HG03457 (cell line): ENCODE measurements at regions not wholly inside any gene's neighbourhood (a gene's known extent, or its start where the extent isn't known, plus 50 kb on each side); places are given as distances from the start of the nearest gene placed in this dataset.

ENCODE experiments used
- ATAC-seq: cut with Tn5 transposase; IDR thresholded peaks from one replicate; pipeline ENCODE4 v1.9.1; 2021; ENCODE audit warnings: moderate number of reproducible peaks; ENCODE audit not compliant: unreplicated experiment

- ATAC-seq: no peak
These were observed 534.5 kb downstream of the TNS3 start for GRCh38 chr7:47047384-47047783.

DNA sequence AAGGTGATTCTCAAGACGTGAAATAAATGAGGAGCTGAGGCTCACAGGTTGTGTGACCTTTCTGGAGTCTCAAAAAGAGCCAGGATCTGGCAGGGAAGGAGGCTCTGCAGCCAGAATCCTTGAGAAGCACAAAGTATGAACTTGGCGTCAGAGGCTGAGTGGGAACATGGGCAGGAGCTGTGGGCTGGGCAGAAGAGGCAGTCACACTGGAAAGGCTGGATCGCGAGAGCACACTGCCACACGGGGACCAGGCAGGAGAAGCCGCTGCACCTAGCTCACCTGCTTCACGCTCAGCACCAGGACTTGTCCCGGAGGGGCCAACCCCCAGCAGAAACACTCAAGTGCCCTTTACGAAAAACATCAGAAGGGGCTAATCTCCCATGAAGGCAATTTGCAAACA lies 535.0 kb downstream of the TNS3 start:
- ATAC-seq: no peak

- ATAC-seq: no peak
These were observed 536.5 kb downstream of the TNS3 start for GRCh38 chr7:47045207-47046051.

GRCh38 chr7:47044625-47045024 lies 537.3 kb downstream of the TNS3 start:
- no peak for ATAC-seq

- no peak for ATAC-seq
These were observed 538.6 kb downstream of the TNS3 start for GRCh38 chr7:47043304-47043703.

DNA sequence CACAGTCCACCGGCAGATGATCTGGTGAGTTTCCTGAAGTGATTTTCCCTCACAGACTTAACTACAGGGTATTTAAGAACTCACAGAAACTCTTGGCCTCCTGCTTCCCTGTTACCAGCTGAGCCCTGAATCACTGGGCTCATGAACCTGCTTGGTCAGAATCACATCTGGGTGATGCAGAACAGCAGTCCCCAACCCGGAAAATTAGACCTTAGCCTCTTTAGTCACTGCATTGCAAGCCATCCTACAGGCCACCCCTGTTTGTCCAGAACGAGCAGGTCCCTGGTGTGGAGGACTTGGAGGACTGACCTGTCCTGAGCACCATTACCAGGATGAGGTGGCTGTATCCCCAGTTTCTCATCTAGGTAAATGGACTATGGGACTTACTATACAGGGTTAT lies 539.2 kb downstream of the TNS3 start:
- no peak for ATAC-seq

- no peak for ATAC-seq
These were observed 541.0 kb downstream of the TNS3 start for GRCh38 chr7:47040795-47041347.

GRCh38 chr7:47039904-47040303 lies 542.0 kb downstream of the TNS3 start:
- no peak for ATAC-seq

DNA sequence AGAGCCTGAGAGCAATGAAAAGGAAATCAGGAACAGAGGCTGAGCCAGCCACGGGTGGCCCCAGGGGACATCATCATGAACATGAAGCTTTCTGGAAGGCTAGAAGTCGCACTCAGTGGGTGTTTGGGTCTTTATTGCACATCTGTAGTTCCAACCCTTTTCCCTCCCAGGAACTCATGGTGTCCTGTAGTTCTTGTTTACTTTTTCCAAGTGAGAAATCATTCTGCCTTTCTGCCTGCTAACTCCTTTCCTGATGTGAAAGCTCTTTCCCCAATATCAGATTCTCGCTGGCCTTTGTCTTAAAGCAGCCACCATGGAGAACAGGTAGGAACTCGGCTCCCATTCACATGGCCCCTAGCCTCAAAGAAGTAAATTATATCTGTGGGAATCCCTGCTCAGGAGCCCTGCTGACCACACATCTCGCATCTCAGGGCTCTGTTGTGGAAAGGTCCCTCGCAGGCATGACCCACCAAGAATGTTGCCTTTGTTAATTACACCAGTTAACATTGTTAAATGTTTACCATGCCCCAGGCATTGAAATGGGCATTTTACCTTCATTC lies 542.7 kb downstream of the TNS3 start:
- no peak for ATAC-seq

DNA sequence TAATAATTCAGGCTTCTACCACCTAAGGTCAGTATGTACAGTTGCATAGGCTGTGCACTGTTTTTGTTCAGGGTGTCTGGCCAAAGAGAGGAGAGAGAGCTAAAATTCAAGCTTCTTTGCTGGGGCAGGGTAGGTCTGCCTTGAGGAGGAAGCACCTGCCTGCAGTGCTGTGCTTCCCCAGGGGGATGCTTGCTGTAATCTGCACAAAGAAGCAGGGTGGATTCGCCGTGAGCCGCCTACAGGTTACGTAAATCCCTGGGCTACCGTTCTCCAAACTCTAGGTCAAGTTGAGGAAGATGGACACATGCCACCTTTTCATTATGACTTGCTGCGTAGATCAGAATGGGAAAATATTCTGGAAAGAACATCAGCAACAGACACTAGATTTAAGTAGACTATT lies 543.3 kb downstream of the TNS3 start:
- ATAC-seq: no peak

- ATAC-seq: no peak
These were observed 544.3 kb downstream of the TNS3 start for GRCh38 chr7:47037607-47038006.

GRCh38 chr7:47036909-47037308 lies 545.0 kb downstream of the TNS3 start:
- no peak for ATAC-seq

DNA sequence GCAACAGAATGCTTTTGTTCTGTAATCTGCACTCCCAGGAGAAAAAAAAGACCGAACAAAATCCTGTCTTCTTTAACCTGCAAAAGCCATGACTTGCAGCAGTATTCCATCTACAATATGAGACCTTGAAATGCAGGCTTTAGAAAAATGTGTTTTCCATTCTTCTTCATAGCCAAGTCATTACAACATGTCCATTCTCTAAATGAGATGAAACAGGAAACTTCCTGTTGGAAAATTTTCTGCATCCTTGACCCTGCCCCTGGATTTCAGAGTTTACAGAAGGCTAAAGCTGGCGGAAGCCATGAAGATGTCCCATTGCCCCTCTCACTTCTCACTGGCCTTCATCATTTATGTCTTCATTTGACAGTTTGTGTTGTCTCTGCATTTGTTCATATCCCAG lies 546.4 kb downstream of the TNS3 start:
- no peak for ATAC-seq

DNA sequence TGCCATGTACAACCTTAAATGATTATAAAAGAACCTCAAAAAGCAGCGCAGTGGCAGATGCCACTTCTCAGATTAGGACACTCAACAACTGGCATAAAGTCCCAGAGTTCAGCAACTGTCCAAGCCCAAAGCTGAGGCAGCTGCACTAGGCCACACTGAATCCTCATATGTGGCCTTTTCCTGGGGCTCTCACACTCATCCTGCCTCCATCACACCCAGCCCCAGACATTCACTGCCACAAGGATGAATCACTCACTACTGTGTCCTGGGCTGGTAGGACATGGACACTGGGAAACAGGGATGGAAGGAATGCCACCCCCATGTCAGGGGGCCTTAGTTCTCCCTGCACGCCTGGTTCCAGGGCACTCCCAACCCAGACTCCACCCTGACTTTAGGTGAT lies 547.7 kb downstream of the TNS3 start:
- no peak for ATAC-seq

- no peak for ATAC-seq
These were observed 549.4 kb downstream of the TNS3 start for GRCh38 chr7:47032536-47032908.

DNA sequence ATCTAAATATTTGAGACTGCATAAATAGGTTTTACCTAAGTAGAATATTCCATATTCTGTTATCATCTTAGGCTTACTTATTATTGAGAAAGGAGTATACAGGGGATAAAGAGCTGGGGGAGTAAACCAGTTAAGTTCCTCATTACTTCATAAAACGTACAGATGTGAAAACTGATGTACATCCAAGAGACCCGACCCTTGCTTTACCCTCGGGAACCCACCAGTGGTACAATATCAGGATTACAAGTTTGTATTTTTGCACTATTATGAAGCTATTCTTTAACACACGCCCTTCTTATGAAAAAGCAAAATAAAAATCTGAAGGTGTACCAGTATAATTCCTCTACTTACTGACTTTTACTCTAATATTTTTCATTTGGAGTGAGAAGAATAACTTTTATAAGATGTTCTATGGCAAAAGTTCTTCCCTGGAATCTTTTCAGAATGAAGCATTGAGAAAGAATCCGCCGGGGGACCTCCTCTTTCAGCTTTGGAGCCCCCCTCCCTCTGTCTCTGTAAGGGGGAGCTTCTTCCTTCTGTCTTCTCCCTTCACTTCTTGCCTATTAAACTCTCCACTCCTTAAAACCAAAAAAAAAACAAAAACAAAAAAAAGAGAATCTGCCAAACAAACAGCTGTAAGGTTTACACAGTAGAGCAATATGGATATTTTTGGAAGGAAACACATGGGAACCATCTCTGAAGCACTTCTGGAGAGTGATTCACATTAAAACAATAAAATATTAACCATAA lies 550.0 kb downstream of the TNS3 start:
- ATAC-seq: no peak

DNA sequence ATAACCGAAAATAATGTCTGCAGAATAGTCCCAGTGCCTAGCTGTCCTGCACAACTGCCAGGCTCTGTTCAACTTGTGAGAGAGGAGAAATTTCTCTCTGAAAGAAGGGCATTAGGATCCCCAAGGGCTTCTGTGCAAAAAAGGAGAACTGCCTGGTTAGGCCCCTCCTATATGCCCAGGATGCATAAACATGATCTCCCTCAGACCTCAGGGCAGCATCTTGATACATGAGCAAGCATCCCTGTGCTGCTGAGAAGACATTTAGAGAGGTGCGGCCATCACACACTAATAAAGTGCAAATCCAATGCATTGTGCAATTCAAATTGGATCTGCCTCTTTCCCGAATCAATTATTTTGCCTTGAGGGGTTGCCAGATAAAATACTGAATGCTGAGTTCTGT lies 553.6 kb downstream of the TNS3 start:
- ATAC-seq: no peak

- no peak for ATAC-seq
These were observed 554.1 kb downstream of the TNS3 start for GRCh38 chr7:47027695-47028240.

DNA sequence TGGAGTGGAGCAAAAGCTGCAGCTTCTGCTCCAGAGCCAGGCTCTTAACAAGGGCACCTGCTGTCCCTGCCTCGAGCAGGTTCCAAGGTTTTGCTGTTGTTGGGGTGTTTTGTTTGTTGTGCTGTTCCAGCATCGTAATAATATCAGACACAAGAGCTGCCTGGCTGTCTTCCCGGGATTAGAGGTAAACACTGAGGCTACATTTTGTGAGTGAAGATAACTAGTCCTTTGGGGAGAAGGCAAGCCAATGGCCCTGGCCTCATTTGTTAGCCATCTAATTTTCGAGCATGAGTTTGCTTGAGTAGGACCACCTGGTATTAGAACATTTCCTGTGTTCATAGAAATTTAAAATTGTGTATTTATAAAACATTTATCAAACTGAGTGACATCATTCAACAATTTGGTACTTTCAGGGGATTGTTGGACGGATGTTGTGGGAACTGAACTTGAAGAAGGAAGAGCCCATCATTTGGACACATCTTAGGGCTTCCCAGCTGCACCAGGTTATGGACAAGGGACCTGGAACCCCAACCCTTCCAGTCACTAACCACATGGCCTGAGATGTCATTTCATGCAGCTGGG lies 555.0 kb downstream of the TNS3 start:
- no peak for ATAC-seq

GRCh38 chr7:47024991-47025390 lies 556.9 kb downstream of the TNS3 start:
- no peak for ATAC-seq

DNA sequence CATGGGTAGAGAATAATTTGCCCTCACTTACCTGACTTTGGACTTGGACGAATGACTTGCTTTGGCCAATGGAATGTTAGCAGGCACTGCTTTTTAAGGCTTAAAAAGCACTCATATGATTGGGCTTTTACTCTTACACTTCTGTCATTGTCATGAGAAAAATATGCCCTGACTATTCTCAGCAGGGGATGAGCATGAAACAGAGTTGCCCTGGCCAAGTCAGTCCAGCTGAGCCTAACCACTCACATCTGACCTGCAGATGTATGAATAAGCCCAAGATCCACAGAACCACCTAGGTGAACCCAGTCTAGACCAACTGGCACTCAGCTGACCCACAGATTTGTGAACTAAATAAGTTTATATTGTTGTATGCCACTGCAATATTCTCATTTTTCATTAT lies 573.5 kb downstream of the TNS3 start:
- no peak for ATAC-seq
